Head of caudate nucleus (tissue), 42 donors: ENCODE measurements at regions not wholly inside any gene's neighbourhood (a gene's known extent, or its start where the extent isn't known, plus 50 kb on each side); places are given as distances from the start of the nearest gene placed in this dataset.

Experiments
- DNase-seq, 42 donors: peaks; one replicate each; pipeline versions ENCODE4 v3.0.0 to v3.0.0-alpha.2; 2020 to 2021; ENCODE audit warnings: mixed read lengths in 7 of 42
- intact Hi-C: fragments of 100-400 bp; cut with DNase I; formaldehyde crosslinking; loops from one replicate; pipeline ENCODE4 v1.15.0; 2022

- no peak for DNase-seq
- intact Hi-C loops: no loop called here
These were observed 319.6 kb upstream of the POU3F2 start for GRCh38 chr6:98514796-98515195.

- intact Hi-C loops: no loop called here
- no peak for DNase-seq
These were observed 318.2 kb upstream of the POU3F2 start for GRCh38 chr6:98516206-98516605.

- intact Hi-C loops: no loop called here
- no peak for DNase-seq
These were observed 317.5 kb upstream of the POU3F2 start for GRCh38 chr6:98516866-98517265.

GRCh38 chr6:98525860-98526259 is 308.5 kb upstream of the POU3F2 start:
- intact Hi-C loops: no loop called here
- no peak for DNase-seq

- no peak for DNase-seq
- intact Hi-C loops: no loop called here
These were observed 307.9 kb upstream of the POU3F2 start for GRCh38 chr6:98526465-98526864.

- intact Hi-C loops: no loop called here
- DNase-seq: peak; percentile 12 to 88 (median 64)
These were observed 305.0 kb upstream of the POU3F2 start for GRCh38 chr6:98529364-98529763.

GRCh38 chr6:98530732-98531131 is 303.6 kb upstream of the POU3F2 start:
- DNase-seq: peak in 39 of 42 donors; percentile 3 to 76 (median 37)
- intact Hi-C loops: no loop called here

- intact Hi-C loops: no loop called here
- no peak for DNase-seq
These were observed 302.4 kb upstream of the POU3F2 start for GRCh38 chr6:98532004-98532403.

GRCh38 chr6:98539741-98540140 is 294.6 kb upstream of the POU3F2 start:
- intact Hi-C loops: no loop called here
- peak in 2 of 42 donors; percentile 9 to 42 for DNase-seq

- intact Hi-C loops: no loop called here
These were observed 288.0 kb upstream of the POU3F2 start for GRCh38 chr6:98546376-98546775.

GRCh38 chr6:98547151-98547550 is 287.2 kb upstream of the POU3F2 start:
- intact Hi-C loops: no loop called here
- DNase-seq: no peak

More at GRCh38 chr6:98546376-98546775, 288.0 kb upstream of the POU3F2 start:
- DNase-seq: no peak

GRCh38 chr6:98547634-98548033 is 286.7 kb upstream of the POU3F2 start:
- intact Hi-C loops: no loop called here
- DNase-seq: peak in 1 of 42 donors; percentile 38

- intact Hi-C loops: no loop called here
- DNase-seq: no peak
These were observed 286.1 kb upstream of the POU3F2 start for GRCh38 chr6:98548301-98548700.

GRCh38 chr6:98560418-98560817 is 274.0 kb upstream of the POU3F2 start:
- DNase-seq: no peak
- intact Hi-C loops: no loop called here

GRCh38 chr6:98560841-98561240 is 273.5 kb upstream of the POU3F2 start:
- no peak for DNase-seq
- intact Hi-C loops: no loop called here

- intact Hi-C loops: no loop called here
- peak in 19 of 42 donors; percentile 21 to 74 (median 42) for DNase-seq
These were observed 268.2 kb upstream of the POU3F2 start for GRCh38 chr6:98566126-98566525.

GRCh38 chr6:98572579-98572978 is 261.8 kb upstream of the POU3F2 start:
- intact Hi-C loops: no loop called here

GRCh38 chr6:98574984-98575383 is 259.4 kb upstream of the POU3F2 start:
- intact Hi-C loops: no loop called here
- peak; percentile 39 to 93 (median 81) for DNase-seq

More at GRCh38 chr6:98572579-98572978, 261.8 kb upstream of the POU3F2 start:
- DNase-seq: no peak

GRCh38 chr6:98576791-98577190 is 257.6 kb upstream of the POU3F2 start:
- intact Hi-C loops: no loop called here
- no peak for DNase-seq

- intact Hi-C loops: no loop called here
- no peak for DNase-seq
These were observed 256.4 kb upstream of the POU3F2 start for GRCh38 chr6:98578016-98578415.

GRCh38 chr6:98579079-98579478 is 255.3 kb upstream of the POU3F2 start:
- intact Hi-C loops: no loop called here
- DNase-seq: no peak

- intact Hi-C loops: no loop called here
- no peak for DNase-seq
These were observed 254.4 kb upstream of the POU3F2 start for GRCh38 chr6:98579941-98580340.
